ENCODE measurements at regions not wholly inside any gene's neighbourhood (a gene's known extent, or its start where the extent isn't known, plus 50 kb on each side); places are given as distances from the start of the nearest gene placed in this dataset.

DNA sequence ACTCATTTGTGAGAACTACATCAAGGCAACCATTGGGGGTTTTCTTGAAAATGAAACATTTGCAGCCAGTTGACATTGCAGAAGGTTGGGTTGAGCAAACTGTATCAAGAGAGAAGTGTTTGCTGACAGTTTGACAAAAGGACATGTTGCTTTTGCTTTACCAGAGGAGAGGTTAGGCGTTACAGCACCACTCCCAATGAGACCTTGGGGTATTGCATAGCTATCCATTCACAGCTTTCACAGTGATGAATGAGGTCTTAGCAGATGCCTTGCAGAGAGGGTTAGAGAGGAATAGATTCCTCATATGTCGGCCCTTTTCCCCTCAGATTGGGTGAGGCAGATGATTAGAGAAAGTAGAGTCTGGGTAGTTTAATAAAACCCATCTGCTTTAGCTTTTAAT is 988.9 kb upstream of the FLRT2 start:
- Histone ChIP-seq H3K4me3 (ENCODE audit: low read depth in 1 of 2, low read length in 1 of 2) (no peak overlapping the region), H3K9me3 (no peaks in the 10 kb centered on the region), H3K36me3 (no peaks in the 10 kb centered on the region), H3K27me3 (no peaks in the 10 kb centered on the region), H3K27ac (no peak overlapping the region), H3K4me1 (ENCODE audit: control insufficient read depth in 1 of 2, insufficient read depth in 1 of 2, low read depth in 1 of 2, low read length in 1 of 2) (no peaks in the 10 kb centered on the region)
- TF ChIP-seq, protein P1, sequence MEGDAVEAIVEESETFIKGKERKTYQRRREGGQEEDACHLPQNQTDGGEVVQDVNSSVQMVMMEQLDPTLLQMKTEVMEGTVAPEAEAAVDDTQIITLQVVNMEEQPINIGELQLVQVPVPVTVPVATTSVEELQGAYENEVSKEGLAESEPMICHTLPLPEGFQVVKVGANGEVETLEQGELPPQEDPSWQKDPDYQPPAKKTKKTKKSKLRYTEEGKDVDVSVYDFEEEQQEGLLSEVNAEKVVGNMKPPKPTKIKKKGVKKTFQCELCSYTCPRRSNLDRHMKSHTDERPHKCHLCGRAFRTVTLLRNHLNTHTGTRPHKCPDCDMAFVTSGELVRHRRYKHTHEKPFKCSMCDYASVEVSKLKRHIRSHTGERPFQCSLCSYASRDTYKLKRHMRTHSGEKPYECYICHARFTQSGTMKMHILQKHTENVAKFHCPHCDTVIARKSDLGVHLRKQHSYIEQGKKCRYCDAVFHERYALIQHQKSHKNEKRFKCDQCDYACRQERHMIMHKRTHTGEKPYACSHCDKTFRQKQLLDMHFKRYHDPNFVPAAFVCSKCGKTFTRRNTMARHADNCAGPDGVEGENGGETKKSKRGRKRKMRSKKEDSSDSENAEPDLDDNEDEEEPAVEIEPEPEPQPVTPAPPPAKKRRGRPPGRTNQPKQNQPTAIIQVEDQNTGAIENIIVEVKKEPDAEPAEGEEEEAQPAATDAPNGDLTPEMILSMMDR (IDR thresholded peaks at IDR 0.05), result no peak

DNA sequence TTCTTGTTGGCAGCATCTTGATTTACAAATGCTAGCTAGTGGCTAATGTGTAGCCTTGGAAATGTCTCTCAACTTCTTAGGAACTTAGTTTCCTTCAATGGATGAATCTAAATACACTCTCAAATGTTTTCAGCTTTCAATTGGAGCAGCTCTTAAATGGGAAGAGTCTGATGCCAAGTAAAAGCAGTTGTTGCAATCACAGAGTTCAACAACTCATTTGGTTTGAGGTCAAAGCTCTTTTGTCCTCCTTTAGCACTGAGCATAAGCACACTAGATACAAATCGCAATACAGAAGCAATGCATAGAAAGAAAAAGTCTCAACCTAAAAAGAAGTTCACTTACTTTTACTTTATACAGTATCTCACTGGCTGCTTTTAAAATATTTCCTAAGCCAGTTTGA is 986.1 kb upstream of the FLRT2 start:
- Histone ChIP-seq H3K27me3 (no peaks in the 10 kb centered on the region), H3K4me1 (ENCODE audit: control insufficient read depth in 1 of 2, insufficient read depth in 1 of 2, low read depth in 1 of 2, low read length in 1 of 2) (no peaks in the 10 kb centered on the region), H3K27ac (no peak overlapping the region), H3K9me3 (peaks cover 3% of the 10 kb centered on the region), H3K36me3 (no peaks in the 10 kb centered on the region), H3K4me3 (ENCODE audit: low read depth in 1 of 2, low read length in 1 of 2) (no peak overlapping the region)
- TF ChIP-seq, protein P1 (IDR thresholded peaks at IDR 0.05), result no peak

DNA sequence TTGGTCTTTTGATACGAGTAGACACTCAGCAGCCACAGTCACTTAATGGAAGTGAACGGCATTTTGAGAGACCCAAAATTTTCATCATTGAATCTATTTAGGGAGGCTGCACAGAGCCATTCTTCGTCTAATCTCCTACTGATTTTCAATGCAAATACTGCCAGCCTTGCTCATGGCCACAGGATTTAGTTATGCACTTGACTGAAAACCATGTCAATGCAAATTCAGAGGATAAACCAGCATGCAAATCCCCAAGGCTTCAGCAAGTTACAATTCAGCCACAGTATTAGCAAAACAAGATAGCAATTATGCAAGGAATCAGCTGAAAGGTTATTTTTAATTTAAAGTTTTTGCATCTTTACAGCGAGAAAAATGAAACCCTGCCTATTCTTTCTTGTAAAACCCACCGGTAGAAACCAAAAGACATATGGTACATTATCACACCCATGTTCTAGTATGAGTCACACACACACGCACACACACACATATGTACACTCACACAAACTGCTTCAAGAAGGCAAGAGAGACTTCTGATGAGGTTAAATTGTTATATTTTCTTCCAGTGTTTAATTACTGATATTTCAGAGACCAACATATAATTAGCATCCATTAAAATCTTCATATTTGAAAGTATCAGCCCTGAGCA is 985.3 kb upstream of the FLRT2 start:
- Histone ChIP-seq H3K4me3 (ENCODE audit: low read depth in 1 of 2, low read length in 1 of 2) (no peak overlapping the region), H3K27ac (no peak overlapping the region), H3K4me1 (ENCODE audit: control insufficient read depth in 1 of 2, insufficient read depth in 1 of 2, low read depth in 1 of 2, low read length in 1 of 2) (no peaks in the 10 kb centered on the region)

DNA sequence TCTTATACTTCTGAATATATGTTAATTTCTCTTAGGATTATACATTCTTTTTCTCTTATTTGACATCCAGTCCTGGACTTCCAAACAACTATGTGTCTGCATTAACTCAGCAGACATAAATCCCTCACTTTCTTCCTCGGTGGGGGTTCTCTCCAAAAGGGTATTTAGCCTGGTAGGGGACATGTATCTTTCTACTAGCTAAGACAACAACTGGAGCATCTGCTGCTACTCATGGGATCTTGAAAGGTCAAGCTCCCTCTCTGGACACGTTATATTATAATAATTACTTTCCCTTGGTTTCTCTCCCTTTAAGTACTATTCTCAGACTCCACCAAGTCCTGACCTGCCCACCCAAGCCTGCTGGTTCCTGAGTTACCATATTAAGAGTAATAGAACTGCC is 983.7 kb upstream of the FLRT2 start:
- no peak overlapping the region for H3K4me3 ChIP-seq (ENCODE audit: low read depth in 1 of 2, low read length in 1 of 2)
- H3K36me3 ChIP-seq, result no peaks in the 10 kb centered on the region
- TF ChIP-seq, protein P1 (IDR thresholded peaks at IDR 0.05), result no peak
- H3K4me1 ChIP-seq (ENCODE audit: control insufficient read depth in 1 of 2, insufficient read depth in 1 of 2, low read depth in 1 of 2, low read length in 1 of 2), result no peaks in the 10 kb centered on the region
- no peaks in the 10 kb centered on the region for H3K27me3 ChIP-seq
- H3K9me3 ChIP-seq, result peaks cover 3% of the 10 kb centered on the region
- H3K27ac ChIP-seq, result no peak overlapping the region

More for the DNA sequence above, 985.3 kb upstream of the FLRT2 start:
- peaks cover 3% of the 10 kb centered on the region for H3K9me3 ChIP-seq
- TF ChIP-seq, protein P1 (IDR thresholded peaks at IDR 0.05), result no peak
- no peaks in the 10 kb centered on the region for H3K27me3 ChIP-seq
- no peaks in the 10 kb centered on the region for H3K36me3 ChIP-seq

DNA sequence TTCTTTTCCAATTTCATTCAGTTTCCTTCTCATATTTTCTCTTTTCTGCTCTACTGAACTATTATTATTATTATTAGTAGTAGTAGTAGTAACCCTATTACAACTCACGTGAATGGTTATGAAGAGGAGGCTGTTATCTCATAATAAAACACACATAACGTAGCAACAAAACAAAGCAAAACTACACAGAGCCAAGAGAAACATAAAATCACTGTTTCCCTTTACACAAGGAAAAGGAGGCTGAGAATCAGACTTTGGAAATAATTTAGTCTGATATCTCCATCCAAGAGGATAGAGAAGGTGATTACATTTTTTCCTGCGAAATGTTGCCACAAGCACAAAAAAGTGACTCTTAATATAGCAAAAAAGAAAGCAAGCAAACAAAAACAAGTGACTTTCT is 975.8 kb upstream of the FLRT2 start:
- Histone ChIP-seq H3K27ac (no peak overlapping the region), H3K4me1 (ENCODE audit: control insufficient read depth in 1 of 2, insufficient read depth in 1 of 2, low read depth in 1 of 2, low read length in 1 of 2) (no peaks in the 10 kb centered on the region), H3K36me3 (no peaks in the 10 kb centered on the region), H3K9me3 (no peaks in the 10 kb centered on the region), H3K27me3 (no peaks in the 10 kb centered on the region), H3K4me3 (ENCODE audit: low read depth in 1 of 2, low read length in 1 of 2) (no peak overlapping the region)
- TF ChIP-seq, protein P1 (IDR thresholded peaks at IDR 0.05), result no peak
